ENCODE measurements at regions not wholly inside any gene's neighbourhood (a gene's known extent, or its start where the extent isn't known, plus 50 kb on each side); places are given as distances from the start of the nearest gene placed in this dataset.

DNA sequence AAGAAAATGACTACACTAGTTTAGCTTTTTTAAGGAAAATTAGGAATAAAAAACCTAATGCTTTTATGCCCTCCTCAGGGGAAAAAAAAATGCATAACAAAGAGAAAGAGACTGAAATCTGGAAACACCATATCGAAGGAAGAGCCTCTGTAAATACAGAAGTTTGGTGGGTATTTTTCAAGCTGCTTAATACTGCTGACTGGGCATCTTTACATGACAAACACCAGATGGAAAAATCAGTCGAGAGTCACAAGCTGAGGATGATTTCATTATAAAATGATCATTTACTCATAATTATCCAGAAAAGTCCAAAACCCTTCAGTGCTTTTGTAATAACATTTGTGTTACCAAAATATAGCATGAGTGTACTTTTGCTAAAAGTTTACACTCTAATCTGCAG is 1600.7 kb upstream of the ACVR2A start:
- Histone ChIP-seq H3K27me3 (no peaks in the 10 kb centered on the region), H3K27ac (no peak overlapping the region), H3K36me3 (no peaks in the 10 kb centered on the region), H3K4me1 (no peaks in the 10 kb centered on the region), H3K9me3 (no peaks in the 10 kb centered on the region), H3K4me3 (no peak overlapping the region)
- TF ChIP-seq POLR2A (IDR thresholded peaks at IDR 0.05) = no peak
- no peak for TF ChIP-seq CTCF (IDR thresholded peaks at IDR 0.05)
- no peak for DNase-seq

- no peak overlapping the region for H3K27ac ChIP-seq
- TF ChIP-seq CTCF (IDR thresholded peaks at IDR 0.05) (no peak), POLR2A (IDR thresholded peaks at IDR 0.05) (no peak)
- no peaks in the 10 kb centered on the region for H3K27me3 ChIP-seq
- no peak overlapping the region for H3K4me3 ChIP-seq
- no peaks in the 10 kb centered on the region for H3K4me1 ChIP-seq
- DNase-seq = no peak
- no peaks in the 10 kb centered on the region for H3K36me3 ChIP-seq
- H3K9me3 ChIP-seq = no peaks in the 10 kb centered on the region
Observed at GRCh38 chr2:146241023-146241422, 1603.8 kb upstream of the ACVR2A start.

DNA sequence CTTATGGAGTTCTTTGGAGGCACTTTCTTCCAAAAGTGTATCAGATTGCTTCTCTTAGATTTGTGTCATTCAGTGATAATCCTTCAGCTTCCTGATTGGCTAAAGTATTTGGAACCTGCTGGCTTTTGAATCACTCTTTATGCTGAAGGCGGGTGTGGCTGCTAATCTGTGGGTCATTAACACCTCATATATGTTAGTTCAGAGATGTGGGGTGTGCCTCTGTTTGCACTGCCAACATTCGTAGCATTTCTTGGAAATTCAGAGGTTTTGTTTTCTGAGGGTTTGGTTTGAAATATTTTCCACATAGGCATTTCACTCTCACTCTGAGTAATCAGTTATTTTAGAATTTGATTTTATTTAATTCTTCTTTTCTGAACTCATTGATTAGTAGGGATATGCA is 1604.4 kb upstream of the ACVR2A start:
- H3K9me3 ChIP-seq = no peaks in the 10 kb centered on the region
- no peak overlapping the region for H3K4me3 ChIP-seq
- H3K4me1 ChIP-seq = no peaks in the 10 kb centered on the region
- no peak for DNase-seq
- TF ChIP-seq POLR2A (IDR thresholded peaks at IDR 0.05) = no peak
- no peak for TF ChIP-seq CTCF (IDR thresholded peaks at IDR 0.05)
- no peaks in the 10 kb centered on the region for H3K27me3 ChIP-seq
- H3K27ac ChIP-seq = no peak overlapping the region
- no peaks in the 10 kb centered on the region for H3K36me3 ChIP-seq

- Histone ChIP-seq H3K4me3 (no peak overlapping the region), H3K27ac (no peak overlapping the region), H3K27me3 (no peaks in the 10 kb centered on the region), H3K36me3 (no peaks in the 10 kb centered on the region), H3K9me3 (no peaks in the 10 kb centered on the region), H3K4me1 (no peaks in the 10 kb centered on the region)
- DNase-seq = no peak
- no peak for TF ChIP-seq POLR2A (IDR thresholded peaks at IDR 0.05)
- no peak for TF ChIP-seq CTCF (IDR thresholded peaks at IDR 0.05)
Observed at GRCh38 chr2:146239392-146240135, 1605.3 kb upstream of the ACVR2A start.

GRCh38 chr2:146238254-146238966 is 1606.4 kb upstream of the ACVR2A start:
- Histone ChIP-seq H3K9me3 (no peaks in the 10 kb centered on the region), H3K27me3 (no peaks in the 10 kb centered on the region), H3K4me3 (no peak overlapping the region), H3K27ac (no peak overlapping the region), H3K36me3 (no peaks in the 10 kb centered on the region), H3K4me1 (no peaks in the 10 kb centered on the region)
- DNase-seq = no peak
- TF ChIP-seq CTCF (IDR thresholded peaks at IDR 0.05) (no peak), POLR2A (IDR thresholded peaks at IDR 0.05) (no peak)

Measured in Peyer's patch (tissue), 4 donors.